GM12865 (cell line): ENCODE measurements at regions not wholly inside any gene's neighbourhood (a gene's known extent, or its start where the extent isn't known, plus 50 kb on each side); places are given as distances from the start of the nearest gene placed in this dataset.

Experiments used
- DNase-seq: peaks from one replicate; pipeline ENCODE4 v3.0.0; 2010; ENCODE audit warnings: low read depth
- H3K4me3 ChIP-seq: 2 replicates; pipeline ENCODE4 v1.5.1; 2011; ENCODE audit warnings: mild to moderate bottlenecking, low read depth, low read length, control low read depth
- CTCF ChIP-seq: IDR thresholded peaks from 2 replicates; pipeline ENCODE4 v1.5.1; 2011; ENCODE audit warnings: low read length, control low read depth, low read depth, inconsistent platforms; ENCODE audit not compliant: insufficient read depth; ENCODE audit errors: missing control alignments

- no peak for TF ChIP-seq CTCF
- no peak for DNase-seq
- no peak overlapping the region for H3K4me3 ChIP-seq
Measured at GRCh38 chr7:93048136-93048930, 69.4 kb downstream of the SAMD9 start.

GRCh38 chr7:93047514-93048099 is 70.2 kb downstream of the SAMD9 start:
- TF ChIP-seq CTCF = no peak
- DNase-seq = peak; percentile 51
- H3K4me3 ChIP-seq = no peak overlapping the region

- no peak overlapping the region for H3K4me3 ChIP-seq
- no peak for DNase-seq
- no peak for TF ChIP-seq CTCF
Measured at GRCh38 chr7:93046641-93047040, 71.1 kb downstream of the SAMD9 start.

GRCh38 chr7:93044147-93044810 is 73.5 kb downstream of the SAMD9 start:
- TF ChIP-seq CTCF = no peak
- no peak overlapping the region for H3K4me3 ChIP-seq
- DNase-seq = no peak

- no peak for TF ChIP-seq CTCF
- no peak overlapping the region for H3K4me3 ChIP-seq
- no peak for DNase-seq
Measured at GRCh38 chr7:93043385-93043985, 74.3 kb downstream of the SAMD9 start.

- no peak for TF ChIP-seq CTCF
- H3K4me3 ChIP-seq = no peak overlapping the region
- DNase-seq = no peak
Measured at GRCh38 chr7:93040355-93040754, 77.4 kb downstream of the SAMD9 start.
